IPS-15b (cell line): ENCODE measurements at regions not wholly inside any gene's neighbourhood (a gene's known extent, or its start where the extent isn't known, plus 50 kb on each side); places are given as distances from the start of the nearest gene placed in this dataset.

Experiments
- H3K27me3 ChIP-seq: one replicate; pipeline ENCODE4 v1.6.1; 2013; ENCODE audit warnings: low read length; ENCODE audit not compliant: control insufficient read depth, insufficient read depth
- H3K36me3 ChIP-seq: one replicate; pipeline ENCODE4 v1.6.1; 2013; ENCODE audit warnings: low read length; ENCODE audit not compliant: control insufficient read depth, insufficient read depth
- H3K4me1 ChIP-seq: one replicate; pipeline ENCODE4 v1.6.1; 2013; ENCODE audit warnings: mild to moderate bottlenecking, low read length; ENCODE audit not compliant: control insufficient read depth, insufficient read depth
- H3K4me3 ChIP-seq: one replicate; pipeline ENCODE4 v1.5.1; 2013; ENCODE audit warnings: low read depth, low read length
- H3K9ac ChIP-seq: one replicate; pipeline ENCODE4 v1.6.1; 2013; ENCODE audit warnings: low read depth, mild to moderate bottlenecking, low read length
- H3K9me3 ChIP-seq: one replicate; pipeline ENCODE4 v1.6.1; 2013; ENCODE audit warnings: mild to moderate bottlenecking, low read length; ENCODE audit not compliant: control insufficient read depth, insufficient read depth

- no peaks in the 10 kb centered on the region for H3K27me3 ChIP-seq
- H3K9ac ChIP-seq: no peak overlapping the region
- no peaks in the 10 kb centered on the region for H3K9me3 ChIP-seq
- H3K4me1 ChIP-seq: no peaks in the 10 kb centered on the region
- no peak overlapping the region for H3K4me3 ChIP-seq
- no peaks in the 10 kb centered on the region for H3K36me3 ChIP-seq
Observed at GRCh38 chr4:123936621-123937043, 540.0 kb downstream of the SPRY1 start.

GRCh38 chr4:123937581-123937980 is 541.0 kb downstream of the SPRY1 start:
- H3K9me3 ChIP-seq: no peaks in the 10 kb centered on the region
- H3K27me3 ChIP-seq: no peaks in the 10 kb centered on the region
- no peak overlapping the region for H3K9ac ChIP-seq
- H3K4me1 ChIP-seq: no peaks in the 10 kb centered on the region
- H3K36me3 ChIP-seq: no peaks in the 10 kb centered on the region
- no peak overlapping the region for H3K4me3 ChIP-seq

- H3K36me3 ChIP-seq: no peaks in the 10 kb centered on the region
- no peaks in the 10 kb centered on the region for H3K4me1 ChIP-seq
- H3K9ac ChIP-seq: no peak overlapping the region
- H3K27me3 ChIP-seq: no peaks in the 10 kb centered on the region
- H3K9me3 ChIP-seq: no peaks in the 10 kb centered on the region
- no peak overlapping the region for H3K4me3 ChIP-seq
Observed at GRCh38 chr4:123939621-123940020, 543.0 kb downstream of the SPRY1 start.

GRCh38 chr4:123940604-123941003 is 544.0 kb downstream of the SPRY1 start:
- Histone ChIP-seq H3K4me1 (no peaks in the 10 kb centered on the region), H3K9ac (no peak overlapping the region), H3K9me3 (no peaks in the 10 kb centered on the region), H3K4me3 (no peak overlapping the region), H3K27me3 (no peaks in the 10 kb centered on the region), H3K36me3 (no peaks in the 10 kb centered on the region)

GRCh38 chr4:123941306-123941705 is 544.7 kb downstream of the SPRY1 start:
- Histone ChIP-seq H3K36me3 (no peaks in the 10 kb centered on the region), H3K4me1 (no peaks in the 10 kb centered on the region), H3K9me3 (no peaks in the 10 kb centered on the region), H3K9ac (no peak overlapping the region), H3K4me3 (no peak overlapping the region), H3K27me3 (no peaks in the 10 kb centered on the region)

GRCh38 chr4:123943976-123944375 is 547.4 kb downstream of the SPRY1 start:
- H3K36me3 ChIP-seq: no peaks in the 10 kb centered on the region
- no peaks in the 10 kb centered on the region for H3K9me3 ChIP-seq

GRCh38 chr4:123945301-123945700 is 548.7 kb downstream of the SPRY1 start:
- no peaks in the 10 kb centered on the region for H3K4me1 ChIP-seq
- H3K9ac ChIP-seq: no peak overlapping the region
- H3K36me3 ChIP-seq: no peaks in the 10 kb centered on the region
- no peaks in the 10 kb centered on the region for H3K9me3 ChIP-seq
- H3K27me3 ChIP-seq: no peaks in the 10 kb centered on the region
- no peak overlapping the region for H3K4me3 ChIP-seq

More at GRCh38 chr4:123943976-123944375, 547.4 kb downstream of the SPRY1 start:
- Histone ChIP-seq H3K9ac (no peak overlapping the region), H3K27me3 (no peaks in the 10 kb centered on the region), H3K4me3 (no peak overlapping the region), H3K4me1 (no peaks in the 10 kb centered on the region)

- no peaks in the 10 kb centered on the region for H3K36me3 ChIP-seq
- H3K4me3 ChIP-seq: no peak overlapping the region
- H3K9me3 ChIP-seq: no peaks in the 10 kb centered on the region
- H3K4me1 ChIP-seq: peaks cover 9% of the 10 kb centered on the region
- H3K9ac ChIP-seq: no peak overlapping the region
- H3K27me3 ChIP-seq: no peaks in the 10 kb centered on the region
Observed at GRCh38 chr4:123950530-123950929, 553.9 kb downstream of the SPRY1 start.

- Histone ChIP-seq H3K9me3 (peaks cover 3% of the 10 kb centered on the region), H3K4me1 (peaks cover 9% of the 10 kb centered on the region), H3K27me3 (no peaks in the 10 kb centered on the region), H3K9ac (no peak overlapping the region), H3K36me3 (no peaks in the 10 kb centered on the region), H3K4me3 (no peak overlapping the region)
Observed at GRCh38 chr4:123952530-123953274, 556.1 kb downstream of the SPRY1 start.

GRCh38 chr4:123953566-123953965 is 557.0 kb downstream of the SPRY1 start:
- Histone ChIP-seq H3K27me3 (no peaks in the 10 kb centered on the region), H3K36me3 (no peaks in the 10 kb centered on the region), H3K4me1 (peaks cover 9% of the 10 kb centered on the region), H3K9ac (no peak overlapping the region), H3K4me3 (no peak overlapping the region), H3K9me3 (peaks cover 3% of the 10 kb centered on the region)

GRCh38 chr4:123954220-123954619 is 557.6 kb downstream of the SPRY1 start:
- Histone ChIP-seq H3K4me3 (no peak overlapping the region), H3K27me3 (no peaks in the 10 kb centered on the region), H3K36me3 (no peaks in the 10 kb centered on the region), H3K9ac (no peak overlapping the region), H3K9me3 (peaks cover 3% of the 10 kb centered on the region), H3K4me1 (peaks cover 9% of the 10 kb centered on the region)

- H3K4me3 ChIP-seq: no peak overlapping the region
- peaks cover 3% of the 10 kb centered on the region for H3K9me3 ChIP-seq
- peaks cover 9% of the 10 kb centered on the region for H3K4me1 ChIP-seq
- H3K36me3 ChIP-seq: no peaks in the 10 kb centered on the region
- H3K9ac ChIP-seq: no peak overlapping the region
- H3K27me3 ChIP-seq: no peaks in the 10 kb centered on the region
Observed at GRCh38 chr4:123955167-123955800, 558.7 kb downstream of the SPRY1 start.
